Neural cell (in vitro differentiated cells): ENCODE measurements at regions not wholly inside any gene's neighbourhood (a gene's known extent, or its start where the extent isn't known, plus 50 kb on each side); places are given as distances from the start of the nearest gene placed in this dataset.
"Not testable (repeated sequence)": the region's sequence is repeated elsewhere in the genome, so short reads cannot be mapped to it uniquely, and the experiment has no call there.

Experiments used
- H2AFZ ChIP-seq: fragments of 200-600, 300-800 bp; sonication (generic), shearing (Covaris generic); 2 replicates; pipeline ENCODE4 v1.6.0; 2014; ENCODE audit warnings: low read depth, mild to moderate bottlenecking, antibody characterized with exemption, low read length, moderate library complexity
- H3F3A ChIP-seq: fragments of 200-600 bp; shearing (Covaris generic); 2 replicates; pipeline ENCODE4 v1.6.1; 2016; ENCODE audit warnings: mild to moderate bottlenecking, moderate library complexity, mixed read lengths, antibody characterized with exemption, low read length; ENCODE audit not compliant: insufficient read depth, poor library complexity, severe bottlenecking
- H3K27ac ChIP-seq: fragments of 200-600, 300-800 bp; sonication (generic), shearing (Covaris generic); 2 replicates; pipeline ENCODE4 v1.5.1; 2014; ENCODE audit warnings: mild to moderate bottlenecking, low read length, moderate library complexity
- H3K27me3 ChIP-seq: fragments of 300-800, 200-600 bp; sonication (generic), shearing (Covaris generic); 2 replicates; pipeline ENCODE4 v1.6.0; 2014; ENCODE audit warnings: mild to moderate bottlenecking, low read depth, low read length, moderate library complexity; ENCODE audit not compliant: insufficient read depth
- H3K36me3 ChIP-seq: fragments of 300-800, 200-600 bp; sonication (generic), shearing (Covaris generic); 2 replicates; pipeline ENCODE4 v1.5.1; 2014; ENCODE audit warnings: mild to moderate bottlenecking, antibody characterized with exemption, low read length, moderate library complexity; ENCODE audit not compliant: insufficient read depth
- H3K4me2 ChIP-seq: fragments of 300-800, 200-600 bp; sonication (generic), shearing (Covaris generic); 2 replicates; pipeline ENCODE4 v1.6.0; 2014; ENCODE audit warnings: mild to moderate bottlenecking, low read length
- H3K4me3 ChIP-seq: fragments of 300-800, 200-600 bp; sonication (generic), shearing (Covaris generic); 2 replicates; pipeline ENCODE4 v1.5.1; 2014; ENCODE audit warnings: mild to moderate bottlenecking, low read length, moderate library complexity
- H3K79me2 ChIP-seq: fragments of 200-600 bp; shearing (Covaris generic); replicated peaks from 2 replicates; pipeline ENCODE4 v1.6.0; 2014; ENCODE audit warnings: mild to moderate bottlenecking, low read length, moderate library complexity; ENCODE audit not compliant: insufficient read depth
- H3K9ac ChIP-seq: fragments of 300-800, 200-600 bp; sonication (generic), shearing (Covaris generic); 2 replicates; pipeline ENCODE4 v1.6.1; 2016; ENCODE audit warnings: mild to moderate bottlenecking, low read length, mixed read lengths
- H3K9me2 ChIP-seq: fragments of 200-600 bp; shearing (Covaris generic); 2 replicates; pipeline ENCODE4 v1.6.1; 2016; ENCODE audit warnings: mild to moderate bottlenecking, low read length, mixed read lengths; ENCODE audit not compliant: insufficient read depth
- H3K9me3 ChIP-seq: fragments of 200-600, 300-800 bp; sonication (generic), shearing (Covaris generic); 2 replicates; pipeline ENCODE4 v1.6.1; 2016; ENCODE audit warnings: mild to moderate bottlenecking, mixed run types, low read length, moderate library complexity, mixed read lengths
- H4K20me1 ChIP-seq: fragments of 200-600 bp; shearing (Covaris generic); 2 replicates; pipeline ENCODE4 v1.6.1; 2016; ENCODE audit warnings: mild to moderate bottlenecking, mixed run types; ENCODE audit not compliant: insufficient read depth
- EP300 ChIP-seq: fragments of 450-650 bp; conservative IDR thresholded peaks from 2 replicates; pipeline ENCODE4 v1.6.1; 2014; ENCODE audit warnings: antibody characterized with exemption, mild to moderate bottlenecking, moderate library complexity; ENCODE audit not compliant: poor library complexity, severe bottlenecking
- EZH2 ChIP-seq: fragments of 200-600, 300-800 bp; shearing (Covaris generic), sonication (generic); IDR thresholded peaks from 2 replicates; pipeline ENCODE4 v1.6.1; 2014; ENCODE audit warnings: antibody characterized with exemption, low read length, borderline replicate concordance, mild to moderate bottlenecking; ENCODE audit not compliant: insufficient read depth, poor library complexity, severe bottlenecking
- MXI1 ChIP-seq: fragments of 450-650 bp; conservative IDR thresholded peaks from 2 replicates; pipeline ENCODE4 v1.6.1; 2014; ENCODE audit warnings: antibody characterized with exemption, mild to moderate bottlenecking; ENCODE audit not compliant: poor library complexity, severe bottlenecking
- POLR2AphosphoS5 ChIP-seq: IDR thresholded peaks from 2 replicates; pipeline ENCODE4 v1.6.1; 2012
- RAD21 ChIP-seq: fragments of 450-650 bp; conservative IDR thresholded peaks from 2 replicates; pipeline ENCODE4 v1.6.1; 2014; ENCODE audit warnings: antibody characterized with exemption, mild to moderate bottlenecking, moderate library complexity
- REST ChIP-seq: IDR thresholded peaks from 2 replicates; pipeline ENCODE4 v1.6.1; 2012; ENCODE audit warnings: borderline replicate concordance
- SMC3 ChIP-seq: fragments of 450-650 bp; conservative IDR thresholded peaks from 2 replicates; pipeline ENCODE4 v1.6.1; 2014; ENCODE audit warnings: antibody characterized with exemption, mild to moderate bottlenecking, moderate library complexity; ENCODE audit not compliant: poor library complexity
- TAF1 ChIP-seq: IDR thresholded peaks from 2 replicates; pipeline ENCODE4 v1.6.1; 2012; ENCODE audit warnings: low read depth
- TF ChIP-seq, protein P1 (sequence below): fragments of 450-650 bp; IDR thresholded peaks from 2 replicates; pipeline ENCODE4 v1.5.1; 2014; ENCODE audit warnings: antibody characterized with exemption, mild to moderate bottlenecking, moderate library complexity; ENCODE audit not compliant: poor library complexity, severe bottlenecking

GRCh38 chr10:120229641-120230040 lies 227.4 kb upstream of the PLPP4 start:
- H3K9me2 ChIP-seq, result no peaks in the 10 kb centered on the region
- H3K27me3 ChIP-seq, result no peaks in the 10 kb centered on the region
- no peaks in the 10 kb centered on the region for H3K79me2 ChIP-seq
- no peaks in the 10 kb centered on the region for H3F3A ChIP-seq
- H3K36me3 ChIP-seq, result no peaks in the 10 kb centered on the region
- no peak overlapping the region for H2AFZ ChIP-seq
- H3K4me2 ChIP-seq, result no peak overlapping the region
- H3K9ac ChIP-seq, result no peak overlapping the region
- H4K20me1 ChIP-seq, result no peaks in the 10 kb centered on the region
- no peaks in the 10 kb centered on the region for H3K9me3 ChIP-seq
- no peak for TF ChIP-seq TAF1
- TF ChIP-seq EP300, result no peak
- no peak for TF ChIP-seq REST
- TF ChIP-seq EZH2, result no peak
- TF ChIP-seq MXI1, result no peak
- TF ChIP-seq, protein P1, sequence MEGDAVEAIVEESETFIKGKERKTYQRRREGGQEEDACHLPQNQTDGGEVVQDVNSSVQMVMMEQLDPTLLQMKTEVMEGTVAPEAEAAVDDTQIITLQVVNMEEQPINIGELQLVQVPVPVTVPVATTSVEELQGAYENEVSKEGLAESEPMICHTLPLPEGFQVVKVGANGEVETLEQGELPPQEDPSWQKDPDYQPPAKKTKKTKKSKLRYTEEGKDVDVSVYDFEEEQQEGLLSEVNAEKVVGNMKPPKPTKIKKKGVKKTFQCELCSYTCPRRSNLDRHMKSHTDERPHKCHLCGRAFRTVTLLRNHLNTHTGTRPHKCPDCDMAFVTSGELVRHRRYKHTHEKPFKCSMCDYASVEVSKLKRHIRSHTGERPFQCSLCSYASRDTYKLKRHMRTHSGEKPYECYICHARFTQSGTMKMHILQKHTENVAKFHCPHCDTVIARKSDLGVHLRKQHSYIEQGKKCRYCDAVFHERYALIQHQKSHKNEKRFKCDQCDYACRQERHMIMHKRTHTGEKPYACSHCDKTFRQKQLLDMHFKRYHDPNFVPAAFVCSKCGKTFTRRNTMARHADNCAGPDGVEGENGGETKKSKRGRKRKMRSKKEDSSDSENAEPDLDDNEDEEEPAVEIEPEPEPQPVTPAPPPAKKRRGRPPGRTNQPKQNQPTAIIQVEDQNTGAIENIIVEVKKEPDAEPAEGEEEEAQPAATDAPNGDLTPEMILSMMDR, result no peak
- no peak for TF ChIP-seq RAD21
- no peak for TF ChIP-seq SMC3
- no peak for TF ChIP-seq POLR2AphosphoS5
- H3K27ac ChIP-seq, result no peak overlapping the region
- H3K4me3 ChIP-seq, result no peak overlapping the region

DNA sequence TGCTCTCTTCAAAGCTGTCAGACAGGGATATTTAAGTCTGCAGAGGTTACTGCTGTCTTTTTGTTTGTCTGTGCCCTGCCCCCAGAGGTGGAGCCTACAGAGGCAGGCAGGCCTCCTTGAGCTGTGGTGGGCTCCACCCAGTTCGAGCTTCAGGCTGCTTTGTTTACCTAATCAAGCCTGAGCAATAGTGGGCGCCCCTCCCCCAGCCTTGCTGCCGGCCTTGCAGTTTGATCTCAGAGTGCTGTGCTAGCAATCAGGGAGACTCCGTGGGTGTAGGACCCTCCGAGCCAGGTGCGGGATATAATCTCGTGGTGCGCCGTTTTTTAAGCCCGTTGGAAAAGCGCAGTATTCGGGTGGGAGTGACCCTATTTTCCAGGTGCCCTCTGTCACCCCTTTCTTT lies 217.3 kb upstream of the PLPP4 start:
- H3K4me2 ChIP-seq, H3K27ac ChIP-seq, H3K27me3 ChIP-seq, H3K9ac ChIP-seq, H3K79me2 ChIP-seq, H3K9me2 ChIP-seq, H4K20me1 ChIP-seq, H3K4me3 ChIP-seq, H3K36me3 ChIP-seq, H3F3A ChIP-seq, H2AFZ ChIP-seq, H3K9me3 ChIP-seq: not testable (repeated sequence)

- Histone ChIP-seq H3K4me2 (no peak overlapping the region), H3K9ac (no peak overlapping the region), H3K27me3 (no peaks in the 10 kb centered on the region), H3K79me2 (no peaks in the 10 kb centered on the region), H3F3A (no peaks in the 10 kb centered on the region), H3K9me3 (no peaks in the 10 kb centered on the region), H2AFZ (no peak overlapping the region), H3K9me2 (no peaks in the 10 kb centered on the region), H4K20me1 (no peaks in the 10 kb centered on the region), H3K4me3 (no peak overlapping the region), H3K27ac (no peak overlapping the region), H3K36me3 (no peaks in the 10 kb centered on the region)
- no peak for TF ChIP-seq SMC3
- no peak for TF ChIP-seq TAF1
- TF ChIP-seq, protein P1, result no peak
These were observed 205.1 kb upstream of the PLPP4 start for GRCh38 chr10:120251821-120252442.
